Thoracic aorta (tissue), 2 donors: ENCODE measurements at regions not wholly inside any gene's neighbourhood (a gene's known extent, or its start where the extent isn't known, plus 50 kb on each side); places are given as distances from the start of the nearest gene placed in this dataset.

ENCODE experiments used
- ATAC-seq: fragments of 150-250 bp; one replicate; pipeline ENCODE4 v1.8.0; 2017; ENCODE audit warnings: low read depth; ENCODE audit not compliant: insufficient number of reproducible peaks, low FRiP score
- DNase-seq: peaks from one replicate; pipeline ENCODE4 v3.0.0-alpha.2; 2020; ENCODE audit warnings: low spot score
- H3K27ac ChIP-seq, 2 donors: fragments of 200-600 bp; sonication (generic); 1 replicate in 1 of 2; 2 replicates in 1 of 2; pipeline ENCODE4 v1.5.1; 2016; ENCODE audit warnings: mild to moderate bottlenecking in 2 of 2, moderate library complexity in 2 of 2
- H3K27me3 ChIP-seq: fragments of 200-600 bp; sonication (generic); replicated peaks from 2 replicates; pipeline ENCODE4 v1.6.0; 2016; ENCODE audit warnings: mild to moderate bottlenecking; ENCODE audit not compliant: insufficient read depth
- H3K36me3 ChIP-seq: fragments of 200-600 bp; sonication (generic); one replicate; pipeline ENCODE4 v1.5.1; 2016
- H3K4me1 ChIP-seq, 2 donors: fragments of 200-600 bp; sonication (generic); 1 replicate in 1 of 2; 2 replicates in 1 of 2; pipeline versions ENCODE4 v1.5.1 to v1.6.0; 2016; ENCODE audit warnings: low read depth in 2 of 2, mild to moderate bottlenecking in 1 of 2; ENCODE audit not compliant: control insufficient read depth in 1 of 2
- H3K4me3 ChIP-seq: fragments of 200-600 bp; sonication (generic); 2 replicates; pipeline ENCODE4 v1.5.1; 2016; ENCODE audit warnings: mild to moderate bottlenecking
- H3K9me3 ChIP-seq: fragments of 200-600 bp; sonication (generic); 2 replicates; pipeline ENCODE4 v1.5.1; 2016
- TF ChIP-seq, protein P1 (sequence below): fragments of 200-600 bp; sonication (generic); IDR thresholded peaks from one replicate; pipeline ENCODE4 v1.5.1; 2019; ENCODE audit warnings: antibody characterized with exemption

GRCh38 chr2:224104668-224105386, 65.7 kb upstream of the SERPINE2 start:
- ATAC-seq (no peak), DNase-seq (no peak)
- Histone ChIP-seq H3K27ac (no peak overlapping the region), H3K36me3 (no peaks in the 10 kb centered on the region), H3K4me3 (no peak overlapping the region), H3K9me3 (no peaks in the 10 kb centered on the region), H3K27me3 (no peaks in the 10 kb centered on the region), H3K4me1 (no peaks in the 10 kb centered on the region)
- TF ChIP-seq, protein P1, sequence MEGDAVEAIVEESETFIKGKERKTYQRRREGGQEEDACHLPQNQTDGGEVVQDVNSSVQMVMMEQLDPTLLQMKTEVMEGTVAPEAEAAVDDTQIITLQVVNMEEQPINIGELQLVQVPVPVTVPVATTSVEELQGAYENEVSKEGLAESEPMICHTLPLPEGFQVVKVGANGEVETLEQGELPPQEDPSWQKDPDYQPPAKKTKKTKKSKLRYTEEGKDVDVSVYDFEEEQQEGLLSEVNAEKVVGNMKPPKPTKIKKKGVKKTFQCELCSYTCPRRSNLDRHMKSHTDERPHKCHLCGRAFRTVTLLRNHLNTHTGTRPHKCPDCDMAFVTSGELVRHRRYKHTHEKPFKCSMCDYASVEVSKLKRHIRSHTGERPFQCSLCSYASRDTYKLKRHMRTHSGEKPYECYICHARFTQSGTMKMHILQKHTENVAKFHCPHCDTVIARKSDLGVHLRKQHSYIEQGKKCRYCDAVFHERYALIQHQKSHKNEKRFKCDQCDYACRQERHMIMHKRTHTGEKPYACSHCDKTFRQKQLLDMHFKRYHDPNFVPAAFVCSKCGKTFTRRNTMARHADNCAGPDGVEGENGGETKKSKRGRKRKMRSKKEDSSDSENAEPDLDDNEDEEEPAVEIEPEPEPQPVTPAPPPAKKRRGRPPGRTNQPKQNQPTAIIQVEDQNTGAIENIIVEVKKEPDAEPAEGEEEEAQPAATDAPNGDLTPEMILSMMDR, result no peak

DNA sequence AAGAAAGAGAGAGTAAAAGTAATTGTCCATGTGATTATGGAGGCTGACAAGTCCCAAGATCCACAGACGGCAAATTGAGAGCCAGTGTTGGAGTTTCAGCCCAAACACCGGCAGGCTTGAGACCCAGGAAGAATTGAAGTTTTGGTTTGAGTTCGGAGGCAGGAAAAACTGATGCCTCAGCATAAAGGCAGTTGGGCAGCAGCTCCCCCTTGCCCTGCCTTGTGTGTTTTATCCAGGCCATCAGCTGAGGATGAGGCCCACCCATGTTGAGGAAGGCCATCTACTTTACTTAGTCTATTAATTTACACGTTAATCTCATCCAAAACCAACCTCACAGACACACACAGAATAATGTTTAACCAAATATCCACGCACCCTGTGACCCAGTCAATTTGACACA, 64.6 kb upstream of the SERPINE2 start:
- Histone ChIP-seq H3K9me3 (no peaks in the 10 kb centered on the region), H3K36me3 (no peaks in the 10 kb centered on the region), H3K4me1 (no peaks in the 10 kb centered on the region), H3K27ac (no peak overlapping the region), H3K4me3 (no peak overlapping the region), H3K27me3 (no peaks in the 10 kb centered on the region)
- ATAC-seq (no peak), DNase-seq (no peak)
- TF ChIP-seq, protein P1, result no peak

- no peak for ATAC-seq
- DNase-seq, result no peak
- no peaks in the 10 kb centered on the region for H3K27me3 ChIP-seq
- H3K4me3 ChIP-seq, result no peak overlapping the region
- no peaks in the 10 kb centered on the region for H3K9me3 ChIP-seq
- no peaks in the 10 kb centered on the region for H3K4me1 ChIP-seq
- TF ChIP-seq, protein P1, result no peak
- H3K27ac ChIP-seq, result no peak overlapping the region
- H3K36me3 ChIP-seq, result no peaks in the 10 kb centered on the region
Observed at GRCh38 chr2:224102991-224103390, 63.9 kb upstream of the SERPINE2 start.

GRCh38 chr2:224101820-224102630, 62.9 kb upstream of the SERPINE2 start:
- Histone ChIP-seq H3K4me3 (no peak overlapping the region), H3K27ac (no peak overlapping the region), H3K9me3 (no peaks in the 10 kb centered on the region), H3K36me3 (no peaks in the 10 kb centered on the region), H3K27me3 (no peaks in the 10 kb centered on the region), H3K4me1 (no peaks in the 10 kb centered on the region)
- TF ChIP-seq, protein P1, result no peak
- no peak for ATAC-seq
- no peak for DNase-seq

GRCh38 chr2:224099861-224100643, 61.0 kb upstream of the SERPINE2 start:
- TF ChIP-seq, protein P1, result no peak
- H3K4me1 ChIP-seq, result no peaks in the 10 kb centered on the region
- H3K36me3 ChIP-seq, result no peaks in the 10 kb centered on the region
- DNase-seq (no peak), ATAC-seq (no peak)
- no peaks in the 10 kb centered on the region for H3K9me3 ChIP-seq
- no peak overlapping the region for H3K27ac ChIP-seq
- no peak overlapping the region for H3K4me3 ChIP-seq
- H3K27me3 ChIP-seq, result no peaks in the 10 kb centered on the region
